HG03045 (cell line): ENCODE measurements at regions not wholly inside any gene's neighbourhood (a gene's known extent, or its start where the extent isn't known, plus 50 kb on each side); places are given as distances from the start of the nearest gene placed in this dataset.
"Not testable (repeated sequence)": the region's sequence is repeated elsewhere in the genome, so short reads cannot be mapped to it uniquely, and the experiment has no call there.

Source experiments
- ATAC-seq: cut with Tn5 transposase; IDR thresholded peaks from one replicate; pipeline ENCODE4 v1.9.1; 2021; ENCODE audit warnings: mild to moderate bottlenecking, moderate library complexity; ENCODE audit not compliant: unreplicated experiment

- ATAC-seq, result no peak
Measured at GRCh38 chr14:57061009-57061711, 207.5 kb downstream of the EXOC5 start.

- ATAC-seq, result peak; percentile 91
Measured at GRCh38 chr14:57060276-57060955, 208.3 kb downstream of the EXOC5 start.

GRCh38 chr14:57058319-57058718 is 210.4 kb downstream of the EXOC5 start:
- no peak for ATAC-seq

GRCh38 chr14:57057803-57058202 is 210.9 kb downstream of the EXOC5 start:
- no peak for ATAC-seq

- ATAC-seq, result not testable (repeated sequence)
Measured at GRCh38 chr14:57056522-57056921, 212.2 kb downstream of the EXOC5 start.

- ATAC-seq, result no peak
Measured at GRCh38 chr14:57052705-57053302, 215.9 kb downstream of the EXOC5 start.

- no peak for ATAC-seq
Measured at GRCh38 chr14:57051633-57052032, 217.1 kb downstream of the EXOC5 start.

GRCh38 chr14:57049848-57050247 is 218.9 kb downstream of the EXOC5 start:
- no peak for ATAC-seq

GRCh38 chr14:57046175-57046574 is 222.5 kb downstream of the EXOC5 start:
- no peak for ATAC-seq

GRCh38 chr14:57044101-57044973 is 224.4 kb downstream of the EXOC5 start:
- ATAC-seq, result not testable (repeated sequence)

GRCh38 chr14:57038689-57039088 is 228.4 kb upstream of the OTX2 start:
- no peak for ATAC-seq

- ATAC-seq, result no peak
Measured at GRCh38 chr14:57031474-57031873, 221.2 kb upstream of the OTX2 start.

- no peak for ATAC-seq
Measured at GRCh38 chr14:57029620-57030253, 219.5 kb upstream of the OTX2 start.

- no peak for ATAC-seq
Measured at GRCh38 chr14:57025456-57025855, 215.2 kb upstream of the OTX2 start.

- ATAC-seq, result no peak
Measured at GRCh38 chr14:57022608-57023007, 212.3 kb upstream of the OTX2 start.

GRCh38 chr14:57018065-57018464 is 207.8 kb upstream of the OTX2 start:
- ATAC-seq, result no peak

- no peak for ATAC-seq
Measured at GRCh38 chr14:57013987-57014386, 203.7 kb upstream of the OTX2 start.

- ATAC-seq, result no peak
Measured at GRCh38 chr14:57009585-57010515, 199.6 kb upstream of the OTX2 start.

GRCh38 chr14:57008534-57008933 is 198.3 kb upstream of the OTX2 start:
- no peak for ATAC-seq

GRCh38 chr14:56998728-56999127 is 188.4 kb upstream of the OTX2 start:
- ATAC-seq, result no peak
